GM10248 (cell line): ENCODE measurements at regions not wholly inside any gene's neighbourhood (a gene's known extent, or its start where the extent isn't known, plus 50 kb on each side); places are given as distances from the start of the nearest gene placed in this dataset.

Source experiments
- CTCF ChIA-PET: fragments of 300-600 bp; sonication (Branson Sonifier 250); formaldehyde crosslinking; extraction: SDS; loops from one replicate; lab custom pipeline; 2021; ENCODE audit warnings: antibody characterized with exemption; lab: Yijun Ruan, JAX
- POLR2A ChIA-PET: fragments of 350-650 bp; sonication (Branson Sonifier 250); formaldehyde crosslinking; extraction: SDS; loops from one replicate; lab custom pipeline; 2020; ENCODE audit warnings: antibody characterized with exemption; lab: Yijun Ruan, JAX
- DNase-seq: peaks from one replicate; pipeline ENCODE4 v3.0.0; 2012; ENCODE audit errors: extremely low spot score
- TF ChIP-seq, protein P1 (sequence below): IDR thresholded peaks from 2 replicates; pipeline ENCODE4 v1.5.1; 2012; ENCODE audit warnings: mild to moderate bottlenecking, low read depth; ENCODE audit errors: extremely low read depth, missing control alignments, control extremely low read depth

DNA sequence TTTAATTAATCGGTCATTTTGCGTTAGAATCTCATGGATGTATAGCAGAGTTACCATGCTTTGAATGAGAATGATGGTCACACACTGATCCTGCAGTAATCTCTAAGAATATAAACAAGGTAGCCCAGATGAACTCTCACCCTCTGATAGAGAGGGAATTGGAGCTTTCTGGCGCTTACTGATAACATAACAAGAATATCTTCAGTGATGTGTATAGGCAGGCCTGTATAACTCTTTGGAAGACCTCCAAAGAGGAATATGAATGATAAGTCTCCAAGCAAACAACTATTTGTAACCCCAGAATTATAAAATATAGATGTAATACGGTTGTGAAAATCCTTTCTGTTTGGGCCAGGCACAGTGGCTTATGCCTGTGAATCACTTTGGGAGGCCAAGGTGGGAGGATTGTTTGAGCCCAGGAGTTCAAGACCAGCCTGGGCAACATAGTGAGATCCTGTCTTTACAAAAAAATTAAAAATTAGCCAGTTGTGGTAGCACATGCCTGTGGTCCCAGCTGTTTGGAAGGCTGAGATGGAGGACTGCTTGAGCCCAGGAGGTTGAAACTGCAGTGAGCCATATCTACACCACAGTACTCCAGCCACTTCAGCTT lies 52.5 kb upstream of the LTBP1 start:
- TF ChIP-seq, protein P1, sequence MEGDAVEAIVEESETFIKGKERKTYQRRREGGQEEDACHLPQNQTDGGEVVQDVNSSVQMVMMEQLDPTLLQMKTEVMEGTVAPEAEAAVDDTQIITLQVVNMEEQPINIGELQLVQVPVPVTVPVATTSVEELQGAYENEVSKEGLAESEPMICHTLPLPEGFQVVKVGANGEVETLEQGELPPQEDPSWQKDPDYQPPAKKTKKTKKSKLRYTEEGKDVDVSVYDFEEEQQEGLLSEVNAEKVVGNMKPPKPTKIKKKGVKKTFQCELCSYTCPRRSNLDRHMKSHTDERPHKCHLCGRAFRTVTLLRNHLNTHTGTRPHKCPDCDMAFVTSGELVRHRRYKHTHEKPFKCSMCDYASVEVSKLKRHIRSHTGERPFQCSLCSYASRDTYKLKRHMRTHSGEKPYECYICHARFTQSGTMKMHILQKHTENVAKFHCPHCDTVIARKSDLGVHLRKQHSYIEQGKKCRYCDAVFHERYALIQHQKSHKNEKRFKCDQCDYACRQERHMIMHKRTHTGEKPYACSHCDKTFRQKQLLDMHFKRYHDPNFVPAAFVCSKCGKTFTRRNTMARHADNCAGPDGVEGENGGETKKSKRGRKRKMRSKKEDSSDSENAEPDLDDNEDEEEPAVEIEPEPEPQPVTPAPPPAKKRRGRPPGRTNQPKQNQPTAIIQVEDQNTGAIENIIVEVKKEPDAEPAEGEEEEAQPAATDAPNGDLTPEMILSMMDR = no peak
- no peak for DNase-seq
- ChIA-PET CTCF (no interaction called here), POLR2A (no interaction called here)

DNA sequence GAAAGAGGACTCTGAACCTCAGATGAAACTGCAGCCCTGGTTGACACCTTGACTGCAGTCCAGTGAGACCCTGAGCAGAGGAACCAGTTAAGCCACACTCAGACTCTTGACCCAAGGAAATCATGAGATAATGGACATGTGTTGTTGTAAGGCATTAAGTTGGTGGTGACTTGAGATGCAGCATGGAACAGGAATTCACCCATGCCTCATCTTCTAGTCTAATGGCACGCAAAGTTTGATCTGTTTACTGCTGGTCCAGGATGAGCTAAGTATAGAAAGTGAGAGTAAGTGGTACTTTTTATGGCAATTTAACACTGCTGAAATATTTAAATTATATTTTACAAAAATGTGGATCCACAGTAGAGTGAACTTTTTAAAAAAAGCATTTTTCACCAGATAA lies 51.3 kb upstream of the LTBP1 start:
- ChIA-PET POLR2A (no interaction called here), CTCF (interaction anchor here (1.4 kb wide), 1 partner anchor 68 kb away, joined by 3 read pairs; no protein-coding TSS in a partner anchor)
- DNase-seq = no peak
- TF ChIP-seq, protein P1 = no peak
